Stomach (tissue), 4 donors: ENCODE measurements at regions not wholly inside any gene's neighbourhood (a gene's known extent, or its start where the extent isn't known, plus 50 kb on each side); places are given as distances from the start of the nearest gene placed in this dataset.

Experiments used
- EP300 ChIP-seq: sonication (generic); formaldehyde crosslinking; IDR thresholded peaks from one replicate; pipeline ENCODE4 v1.6.1; 2017; ENCODE audit warnings: antibody characterized with exemption
- POLR2A ChIP-seq, 4 donors: fragments of 450-650 bp; IDR thresholded peaks; one replicate each; pipeline ENCODE4 v1.6.1; 2016; ENCODE audit warnings: antibody characterized with exemption in 4 of 4, control low read depth in 2 of 4, mild to moderate bottlenecking in 1 of 4, moderate library complexity in 1 of 4
- POLR2AphosphoS5 ChIP-seq, 3 donors: sonication (generic); formaldehyde crosslinking; IDR thresholded peaks; one replicate each; pipeline ENCODE4 v1.6.1; 2016; ENCODE audit warnings: antibody characterized with exemption in 3 of 3
- TF ChIP-seq, protein P1 (sequence below), 7 experiments: fragments of 450-650 bp in 4 of 7; fragments of 200-600 bp in 3 of 7; sonication (generic) in 3 of 7; IDR thresholded peaks; one replicate each; pipeline ENCODE4 v1.5.1; 2016 to 2019; ENCODE audit warnings: antibody characterized with exemption in 7 of 7, control low read depth in 2 of 7, mild to moderate bottlenecking in 1 of 7

DNA sequence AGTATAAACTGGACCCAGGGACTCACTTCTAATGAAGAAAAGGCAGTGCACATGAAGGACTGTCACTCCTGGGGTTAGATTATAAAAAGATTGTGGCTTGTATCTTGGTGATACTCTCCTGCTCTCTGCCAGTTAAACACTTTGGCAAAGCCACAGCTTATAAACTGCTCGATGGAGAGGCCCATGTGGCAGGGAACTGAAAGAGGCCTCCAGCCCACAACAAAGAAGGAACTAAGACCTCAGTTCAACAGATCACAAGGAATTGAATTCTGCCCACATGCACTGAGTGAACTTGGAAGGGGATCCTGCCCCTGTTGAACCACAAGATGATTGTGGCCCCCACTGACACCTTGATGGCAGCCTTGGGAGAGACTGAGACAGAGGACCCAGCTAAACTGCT lies 363.8 kb downstream of the CBLN4 start:
- TF ChIP-seq, protein P1, sequence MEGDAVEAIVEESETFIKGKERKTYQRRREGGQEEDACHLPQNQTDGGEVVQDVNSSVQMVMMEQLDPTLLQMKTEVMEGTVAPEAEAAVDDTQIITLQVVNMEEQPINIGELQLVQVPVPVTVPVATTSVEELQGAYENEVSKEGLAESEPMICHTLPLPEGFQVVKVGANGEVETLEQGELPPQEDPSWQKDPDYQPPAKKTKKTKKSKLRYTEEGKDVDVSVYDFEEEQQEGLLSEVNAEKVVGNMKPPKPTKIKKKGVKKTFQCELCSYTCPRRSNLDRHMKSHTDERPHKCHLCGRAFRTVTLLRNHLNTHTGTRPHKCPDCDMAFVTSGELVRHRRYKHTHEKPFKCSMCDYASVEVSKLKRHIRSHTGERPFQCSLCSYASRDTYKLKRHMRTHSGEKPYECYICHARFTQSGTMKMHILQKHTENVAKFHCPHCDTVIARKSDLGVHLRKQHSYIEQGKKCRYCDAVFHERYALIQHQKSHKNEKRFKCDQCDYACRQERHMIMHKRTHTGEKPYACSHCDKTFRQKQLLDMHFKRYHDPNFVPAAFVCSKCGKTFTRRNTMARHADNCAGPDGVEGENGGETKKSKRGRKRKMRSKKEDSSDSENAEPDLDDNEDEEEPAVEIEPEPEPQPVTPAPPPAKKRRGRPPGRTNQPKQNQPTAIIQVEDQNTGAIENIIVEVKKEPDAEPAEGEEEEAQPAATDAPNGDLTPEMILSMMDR (IDR thresholded peaks at IDR 0.05), result no peak
- TF ChIP-seq POLR2AphosphoS5 (IDR thresholded peaks at IDR 0.05), result no peak
- TF ChIP-seq POLR2A (IDR thresholded peaks at IDR 0.05), result no peak
- no peak for TF ChIP-seq EP300
